ENCODE measurements at regions not wholly inside any gene's neighbourhood (a gene's known extent, or its start where the extent isn't known, plus 50 kb on each side); places are given as distances from the start of the nearest gene placed in this dataset.

DNA sequence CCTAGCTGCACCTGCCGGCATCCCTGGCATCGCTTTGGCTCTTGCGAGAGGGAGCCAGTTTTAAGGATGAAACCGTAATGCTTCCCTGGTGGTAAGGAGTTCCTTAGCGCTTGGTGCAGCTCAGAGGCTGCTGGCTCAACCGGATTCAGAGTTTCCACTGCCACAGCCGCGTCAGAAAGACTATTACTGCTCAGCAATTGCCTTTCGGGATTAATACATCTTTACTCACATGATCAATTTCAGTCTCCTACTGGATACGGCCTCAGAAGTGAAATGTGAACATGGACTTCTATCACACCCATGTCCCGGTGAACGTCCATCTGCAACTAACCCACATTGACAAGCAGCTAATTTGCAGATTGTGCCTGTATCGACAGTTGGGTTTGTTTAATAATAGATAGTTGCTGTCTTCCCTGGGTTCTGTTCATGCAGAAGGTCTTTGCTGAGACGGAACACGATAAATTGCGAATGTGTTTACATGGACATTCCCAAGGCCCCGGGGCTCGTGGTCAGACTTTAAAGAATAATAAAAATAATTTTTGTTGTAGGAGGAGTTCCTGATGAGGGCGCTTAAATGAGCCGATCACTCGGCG is 175.4 kb downstream of the ENGASE start:
- TF ChIP-seq, protein P1, sequence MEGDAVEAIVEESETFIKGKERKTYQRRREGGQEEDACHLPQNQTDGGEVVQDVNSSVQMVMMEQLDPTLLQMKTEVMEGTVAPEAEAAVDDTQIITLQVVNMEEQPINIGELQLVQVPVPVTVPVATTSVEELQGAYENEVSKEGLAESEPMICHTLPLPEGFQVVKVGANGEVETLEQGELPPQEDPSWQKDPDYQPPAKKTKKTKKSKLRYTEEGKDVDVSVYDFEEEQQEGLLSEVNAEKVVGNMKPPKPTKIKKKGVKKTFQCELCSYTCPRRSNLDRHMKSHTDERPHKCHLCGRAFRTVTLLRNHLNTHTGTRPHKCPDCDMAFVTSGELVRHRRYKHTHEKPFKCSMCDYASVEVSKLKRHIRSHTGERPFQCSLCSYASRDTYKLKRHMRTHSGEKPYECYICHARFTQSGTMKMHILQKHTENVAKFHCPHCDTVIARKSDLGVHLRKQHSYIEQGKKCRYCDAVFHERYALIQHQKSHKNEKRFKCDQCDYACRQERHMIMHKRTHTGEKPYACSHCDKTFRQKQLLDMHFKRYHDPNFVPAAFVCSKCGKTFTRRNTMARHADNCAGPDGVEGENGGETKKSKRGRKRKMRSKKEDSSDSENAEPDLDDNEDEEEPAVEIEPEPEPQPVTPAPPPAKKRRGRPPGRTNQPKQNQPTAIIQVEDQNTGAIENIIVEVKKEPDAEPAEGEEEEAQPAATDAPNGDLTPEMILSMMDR (IDR thresholded peaks at IDR 0.05): no peak
- TF ChIP-seq POLR2A (IDR thresholded peaks at IDR 0.05) (no peak), EP300 (IDR thresholded peaks at IDR 0.05) (no peak)

Data from tibial nerve (tissue), 4 donors.